ENCODE measurements at regions not wholly inside any gene's neighbourhood (a gene's known extent, or its start where the extent isn't known, plus 50 kb on each side); places are given as distances from the start of the nearest gene placed in this dataset.

DNA sequence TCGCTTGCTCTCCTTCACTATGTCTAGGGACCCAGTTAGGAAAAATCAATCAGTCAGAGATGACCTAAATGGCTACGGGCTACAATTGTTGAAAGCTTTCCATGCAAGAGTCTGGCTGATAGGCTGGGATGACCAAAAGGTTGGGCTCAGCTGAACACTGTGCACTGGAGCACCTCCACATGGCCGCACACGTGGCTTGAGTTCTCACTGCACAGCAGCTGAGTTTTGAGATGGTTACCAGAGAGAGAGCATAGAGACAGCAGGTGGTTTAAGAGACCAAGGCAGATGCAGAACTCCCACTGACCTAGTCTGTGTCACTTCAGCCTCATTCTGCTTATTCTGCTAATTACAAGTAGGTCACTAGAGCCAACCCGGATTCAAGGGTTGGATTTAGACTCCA is 2354.8 kb upstream of the C9orf72 start:
- dilution Hi-C loops (cut with MboI; ENCODE audit: extremely low pct_ligation_motif_present, low sequenced_read_pairs) (no loop called here), intact Hi-C loops (cut with micrococcal nuclease) (no loop called here)
- Histone ChIP-seq H3K9me1 (replicated peaks; ENCODE audit: control insufficient read depth, extremely low read depth, insufficient read depth, low read length) (no peaks in the 10 kb centered on the region), H3K36me3 (ENCODE audit: control insufficient read depth in 2 of 2, extremely low read depth in 1 of 2, insufficient read depth in 2 of 2, low read length in 2 of 2) (no peaks in the 10 kb centered on the region), H3K9ac (replicated peaks; ENCODE audit: extremely low read depth, insufficient read depth, low read length) (no peak overlapping the region), H3K4me3 (replicated peaks in 1 of 3; ENCODE audit: insufficient read depth in 1 of 3, low read depth in 1 of 3, low read length in 3 of 3) (no peak overlapping the region), H3K27me3 (ENCODE audit: control insufficient read depth in 2 of 2, insufficient read depth in 2 of 2, low read length in 2 of 2) (no peaks in the 10 kb centered on the region), H3K4me1 (ENCODE audit: control insufficient read depth, extremely low read depth, insufficient read depth, low read length) (no peaks in the 10 kb centered on the region), H2AFZ (ENCODE audit: low read depth, low read length) (no peak overlapping the region), H3K79me2 (ENCODE audit: control insufficient read depth, insufficient read depth, low read length) (no peaks in the 10 kb centered on the region), H3K27ac (ENCODE audit: insufficient read depth, low read depth, low read length) (no peak overlapping the region), H3K9me3 (replicated peaks; ENCODE audit: control insufficient read depth, insufficient read depth, low read length) (peaks cover 5% of the 10 kb centered on the region), H3K4me2 (ENCODE audit: insufficient read depth, low read length) (no peak overlapping the region), H4K20me1 (replicated peaks; ENCODE audit: control insufficient read depth, extremely low read depth, insufficient read depth, low read length) (no peaks in the 10 kb centered on the region)
- ChIA-PET POLR2A (no interaction called here), CTCF (no interaction called here)
- BruUV-seq (replicated peaks): no TSS peak
- no peak for DNase-seq (ENCODE audit: low read depth, low spot score)
- FAIRE-seq: no peak
- TF ChIP-seq EZH2 (IDR thresholded peaks at IDR 0.05; ENCODE audit: borderline replicate concordance, low read depth, low read length, severe bottlenecking): no peak
- no peak for TF ChIP-seq POLR2A (IDR thresholded peaks at IDR 0.05; ENCODE audit: low read depth, low read length)
- no peak for TF ChIP-seq MYC (IDR thresholded peaks at IDR 0.05; ENCODE audit: low read depth, low read length)
- no peak for TF ChIP-seq POLR2AphosphoS5 (IDR thresholded peaks at IDR 0.05; ENCODE audit: insufficient read depth, low read depth, low read length)
- no peak for TF ChIP-seq GATA2 (IDR thresholded peaks at IDR 0.05; ENCODE audit: insufficient read depth, insufficient read length, low read depth, low read length)
- no peak for TF ChIP-seq FOS (IDR thresholded peaks at IDR 0.05; ENCODE audit: borderline replicate concordance, insufficient read depth, low read length)
- TF ChIP-seq, protein P1, sequence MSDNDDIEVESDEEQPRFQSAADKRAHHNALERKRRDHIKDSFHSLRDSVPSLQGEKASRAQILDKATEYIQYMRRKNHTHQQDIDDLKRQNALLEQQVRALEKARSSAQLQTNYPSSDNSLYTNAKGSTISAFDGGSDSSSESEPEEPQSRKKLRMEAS (IDR thresholded peaks at IDR 0.05; ENCODE audit: insufficient read depth, insufficient read length): no peak

DNA sequence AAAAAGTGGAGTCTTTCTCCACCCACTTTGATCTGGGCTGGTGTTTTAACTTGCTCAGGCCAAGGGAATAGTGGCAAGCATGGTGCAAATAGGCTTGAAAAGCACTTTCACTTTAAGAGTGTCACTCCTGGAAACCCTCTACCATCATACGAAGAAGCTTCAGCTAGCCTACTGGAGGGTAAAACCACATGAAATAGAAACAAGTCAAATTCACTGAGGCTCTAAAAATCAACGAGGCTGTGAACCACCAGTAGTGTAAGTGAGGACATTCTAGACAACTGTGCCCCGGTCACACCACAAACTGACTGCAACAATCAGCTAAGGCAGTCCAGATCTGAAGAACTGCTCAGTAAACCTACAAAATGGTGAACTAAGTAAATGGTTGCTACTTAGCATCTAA is 2366.3 kb upstream of the C9orf72 start:
- BruUV-seq (replicated peaks): no TSS peak
- intact Hi-C loops (cut with micrococcal nuclease): no loop called here
- H3K9me1 ChIP-seq (replicated peaks; ENCODE audit: control insufficient read depth, extremely low read depth, insufficient read depth, low read length): no peaks in the 10 kb centered on the region
- ChIA-PET POLR2A (no interaction called here), CTCF (no interaction called here)
- no peaks in the 10 kb centered on the region for H3K27me3 ChIP-seq (ENCODE audit: control insufficient read depth in 2 of 2, insufficient read depth in 2 of 2, low read length in 2 of 2)
- peaks cover 10% of the 10 kb centered on the region for H3K9me3 ChIP-seq (replicated peaks; ENCODE audit: control insufficient read depth, insufficient read depth, low read length)
- H3K79me2 ChIP-seq (ENCODE audit: control insufficient read depth, insufficient read depth, low read length): no peaks in the 10 kb centered on the region
- DNase-seq (ENCODE audit: low read depth, low spot score) (no peak), FAIRE-seq (no peak)
- H3K27ac ChIP-seq (ENCODE audit: insufficient read depth, low read depth, low read length): no peak overlapping the region
- H4K20me1 ChIP-seq (replicated peaks; ENCODE audit: control insufficient read depth, extremely low read depth, insufficient read depth, low read length): no peaks in the 10 kb centered on the region
- no peak overlapping the region for H3K9ac ChIP-seq (replicated peaks; ENCODE audit: extremely low read depth, insufficient read depth, low read length)
- no peak overlapping the region for H3K4me2 ChIP-seq (ENCODE audit: insufficient read depth, low read length)
- no peak overlapping the region for H3K4me3 ChIP-seq (replicated peaks in 1 of 3; ENCODE audit: insufficient read depth in 1 of 3, low read depth in 1 of 3, low read length in 3 of 3)
- no peak for TF ChIP-seq FOS (IDR thresholded peaks at IDR 0.05; ENCODE audit: borderline replicate concordance, insufficient read depth, low read length)
- dilution Hi-C loops (cut with MboI; ENCODE audit: extremely low pct_ligation_motif_present, low sequenced_read_pairs): no loop called here
- H2AFZ ChIP-seq (ENCODE audit: low read depth, low read length): no peak overlapping the region
- no peaks in the 10 kb centered on the region for H3K36me3 ChIP-seq (ENCODE audit: control insufficient read depth in 2 of 2, extremely low read depth in 1 of 2, insufficient read depth in 2 of 2, low read length in 2 of 2)
- no peaks in the 10 kb centered on the region for H3K4me1 ChIP-seq (ENCODE audit: control insufficient read depth, extremely low read depth, insufficient read depth, low read length)
